HG03457 (cell line): ENCODE measurements at regions not wholly inside any gene's neighbourhood (a gene's known extent, or its start where the extent isn't known, plus 50 kb on each side); places are given as distances from the start of the nearest gene placed in this dataset.
A peak's percentile ranks its signal among the peaks of the same experiment; 100 is the strongest.

Source experiments
- ATAC-seq: cut with Tn5 transposase; IDR thresholded peaks from one replicate; pipeline ENCODE4 v1.9.1; 2021; ENCODE audit warnings: moderate number of reproducible peaks; ENCODE audit not compliant: unreplicated experiment

- peak; percentile 71 for ATAC-seq
These were observed 110.7 kb downstream of the BTG1 start for GRCh38 chr12:92034858-92035401.

GRCh38 chr12:92034083-92034482 is 111.6 kb downstream of the BTG1 start:
- ATAC-seq = no peak

- no peak for ATAC-seq
These were observed 112.7 kb downstream of the BTG1 start for GRCh38 chr12:92032965-92033364.

GRCh38 chr12:92032101-92032500 is 113.5 kb downstream of the BTG1 start:
- no peak for ATAC-seq

GRCh38 chr12:92030618-92031017 is 115.0 kb downstream of the BTG1 start:
- ATAC-seq = peak; percentile 48

- ATAC-seq = no peak
These were observed 115.6 kb downstream of the BTG1 start for GRCh38 chr12:92029902-92030586.

- no peak for ATAC-seq
These were observed 116.5 kb downstream of the BTG1 start for GRCh38 chr12:92029136-92029535.

- no peak for ATAC-seq
These were observed 117.3 kb downstream of the BTG1 start for GRCh38 chr12:92028441-92028709.

- no peak for ATAC-seq
These were observed 117.8 kb downstream of the BTG1 start for GRCh38 chr12:92027701-92028440.

GRCh38 chr12:92027243-92027642 is 118.4 kb downstream of the BTG1 start:
- ATAC-seq = no peak

- ATAC-seq = no peak
These were observed 120.0 kb downstream of the BTG1 start for GRCh38 chr12:92025462-92026207.

- no peak for ATAC-seq
These were observed 123.6 kb downstream of the BTG1 start for GRCh38 chr12:92022093-92022492.

GRCh38 chr12:92021666-92022035 is 124.0 kb downstream of the BTG1 start:
- no peak for ATAC-seq

- no peak for ATAC-seq
These were observed 124.5 kb downstream of the BTG1 start for GRCh38 chr12:92020983-92021665.

GRCh38 chr12:92019491-92020277 is 126.0 kb downstream of the BTG1 start:
- ATAC-seq = no peak

- no peak for ATAC-seq
These were observed 133.0 kb downstream of the BTG1 start for GRCh38 chr12:92012691-92013090.

GRCh38 chr12:92010853-92011701 is 134.6 kb downstream of the BTG1 start:
- ATAC-seq = no peak

GRCh38 chr12:92010368-92010767 is 135.3 kb downstream of the BTG1 start:
- ATAC-seq = no peak

- no peak for ATAC-seq
These were observed 137.3 kb downstream of the BTG1 start for GRCh38 chr12:92008345-92008744.

GRCh38 chr12:92007787-92008186 is 137.9 kb downstream of the BTG1 start:
- ATAC-seq = no peak
